Stimulated activated memory B cell treated with anti-CD40 and anti-IgM and Interleukin-4, amounts not matched to agents 10 μg/mL and 1 μg/mL and 100 μg/mL, for 72 hours (primary cell): ENCODE measurements at regions not wholly inside any gene's neighbourhood (a gene's known extent, or its start where the extent isn't known, plus 50 kb on each side); places are given as distances from the start of the nearest gene placed in this dataset.

Experiments used
- ATAC-seq: fragments of 150-1000 bp; cut with Tn5 transposase; 2 replicates; pipeline ENCODE4 v1.10.0; 2021
- H3K27ac Mint-ChIP-seq: one replicate; pipeline ENCODE4 v1.8.0; 2022; ENCODE audit warnings: mild to moderate bottlenecking, mixed read lengths
- H3K27me3 Mint-ChIP-seq: one replicate; pipeline ENCODE4 v1.8.0; 2022; ENCODE audit warnings: mixed read lengths
- H3K36me3 Mint-ChIP-seq: one replicate; pipeline ENCODE4 v1.8.0; 2022; ENCODE audit warnings: mixed read lengths
- H3K4me1 Mint-ChIP-seq: one replicate; pipeline ENCODE4 v1.8.0; 2022; ENCODE audit warnings: mixed read lengths
- H3K4me3 Mint-ChIP-seq: one replicate; pipeline ENCODE4 v1.8.0; 2022; ENCODE audit warnings: mild to moderate bottlenecking, moderate library complexity, mixed read lengths
- H3K9me3 Mint-ChIP-seq: one replicate; pipeline ENCODE4 v1.8.0; 2022; ENCODE audit warnings: mixed read lengths

GRCh38 chr11:44507491-44507890, 58.0 kb upstream of the CD82 start:
- Mint-ChIP-seq H3K9me3 (peaks cover 4% of the 10 kb centered on the region), H3K36me3 (no peaks in the 10 kb centered on the region), H3K4me3 (no peak overlapping the region), H3K27me3 (peaks cover 33% of the 10 kb centered on the region), H3K4me1 (no peaks in the 10 kb centered on the region), H3K27ac (no peak overlapping the region)
- ATAC-seq, result no peak

GRCh38 chr11:44507896-44508445, 57.5 kb upstream of the CD82 start:
- Mint-ChIP-seq H3K4me3 (no peak overlapping the region), H3K27me3 (peaks cover 37% of the 10 kb centered on the region), H3K9me3 (peaks cover 4% of the 10 kb centered on the region), H3K27ac (no peak overlapping the region), H3K4me1 (no peaks in the 10 kb centered on the region), H3K36me3 (no peaks in the 10 kb centered on the region)
- ATAC-seq, result no peak

- no peak overlapping the region for H3K27ac Mint-ChIP-seq
- no peak overlapping the region for H3K4me3 Mint-ChIP-seq
- H3K9me3 Mint-ChIP-seq, result peaks cover 4% of the 10 kb centered on the region
- no peak for ATAC-seq
- H3K4me1 Mint-ChIP-seq, result no peaks in the 10 kb centered on the region
- peaks cover 48% of the 10 kb centered on the region for H3K27me3 Mint-ChIP-seq
- no peaks in the 10 kb centered on the region for H3K36me3 Mint-ChIP-seq
Observed at GRCh38 chr11:44509296-44509695, 56.2 kb upstream of the CD82 start.

GRCh38 chr11:44510372-44510771, 55.1 kb upstream of the CD82 start:
- ATAC-seq, result no peak
- Mint-ChIP-seq H3K9me3 (peaks cover 4% of the 10 kb centered on the region), H3K4me3 (no peak overlapping the region), H3K36me3 (no peaks in the 10 kb centered on the region), H3K27me3 (peaks cover 48% of the 10 kb centered on the region), H3K4me1 (no peaks in the 10 kb centered on the region), H3K27ac (no peak overlapping the region)

GRCh38 chr11:44512818-44513217, 52.6 kb upstream of the CD82 start:
- no peak for ATAC-seq
- H3K36me3 Mint-ChIP-seq, result no peaks in the 10 kb centered on the region
- no peaks in the 10 kb centered on the region for H3K9me3 Mint-ChIP-seq
- no peak overlapping the region for H3K27ac Mint-ChIP-seq
- peaks cover 51% of the 10 kb centered on the region for H3K27me3 Mint-ChIP-seq
- no peaks in the 10 kb centered on the region for H3K4me1 Mint-ChIP-seq
- no peak overlapping the region for H3K4me3 Mint-ChIP-seq

DNA sequence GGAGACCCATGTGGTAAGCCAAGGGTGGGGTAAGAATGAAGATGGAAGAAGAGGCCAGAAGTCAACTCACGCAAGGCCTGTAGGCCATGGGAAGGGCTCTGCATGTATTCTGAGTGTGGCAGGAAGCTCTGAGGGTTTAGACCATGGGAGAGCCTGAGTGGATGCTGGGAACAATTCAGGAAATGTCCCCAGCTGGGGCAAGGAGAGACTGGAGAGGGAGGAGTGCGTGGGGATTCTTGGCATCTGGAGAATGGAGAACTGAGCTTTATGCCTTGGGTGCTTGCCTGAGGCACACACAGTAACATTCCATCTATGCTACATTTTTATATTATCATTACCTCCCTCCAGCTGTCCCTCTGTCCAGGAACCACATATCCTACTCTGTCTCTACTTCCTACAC, 50.4 kb upstream of the CD82 start:
- no peaks in the 10 kb centered on the region for H3K4me1 Mint-ChIP-seq
- no peak for ATAC-seq
- no peak overlapping the region for H3K27ac Mint-ChIP-seq
- H3K27me3 Mint-ChIP-seq, result peaks cover 59% of the 10 kb centered on the region
- H3K9me3 Mint-ChIP-seq, result no peaks in the 10 kb centered on the region
- no peak overlapping the region for H3K4me3 Mint-ChIP-seq
- H3K36me3 Mint-ChIP-seq, result no peaks in the 10 kb centered on the region
